ENCODE measurements at regions not wholly inside any gene's neighbourhood (a gene's known extent, or its start where the extent isn't known, plus 50 kb on each side); places are given as distances from the start of the nearest gene placed in this dataset.

- no peak for DNase-seq (ENCODE audit: low read depth in 3 of 3)
Observed at GRCh38 chr16:51666821-51667220, 515.8 kb upstream of the SALL1 start.

DNA sequence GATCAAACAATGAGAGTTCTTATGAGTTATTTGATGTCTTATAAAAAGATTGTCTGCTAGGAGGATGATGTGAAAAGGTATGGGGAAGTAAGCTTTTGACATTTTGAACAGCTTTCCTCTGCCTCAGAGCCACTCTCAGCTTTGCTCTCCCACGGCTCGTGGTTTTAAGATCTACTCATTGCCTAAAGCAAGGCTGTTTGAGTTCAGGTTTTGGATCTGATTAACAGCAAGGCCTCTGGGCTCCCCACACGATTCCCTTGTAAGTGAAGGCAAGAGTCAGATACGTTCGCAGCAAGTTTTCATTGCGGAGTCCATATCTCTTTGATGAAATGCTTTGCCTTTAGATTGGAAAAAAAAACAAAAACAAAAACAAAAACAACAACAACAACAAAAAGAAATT lies 515.0 kb upstream of the SALL1 start:
- DNase-seq (ENCODE audit: low read depth in 3 of 3): no peak

DNA sequence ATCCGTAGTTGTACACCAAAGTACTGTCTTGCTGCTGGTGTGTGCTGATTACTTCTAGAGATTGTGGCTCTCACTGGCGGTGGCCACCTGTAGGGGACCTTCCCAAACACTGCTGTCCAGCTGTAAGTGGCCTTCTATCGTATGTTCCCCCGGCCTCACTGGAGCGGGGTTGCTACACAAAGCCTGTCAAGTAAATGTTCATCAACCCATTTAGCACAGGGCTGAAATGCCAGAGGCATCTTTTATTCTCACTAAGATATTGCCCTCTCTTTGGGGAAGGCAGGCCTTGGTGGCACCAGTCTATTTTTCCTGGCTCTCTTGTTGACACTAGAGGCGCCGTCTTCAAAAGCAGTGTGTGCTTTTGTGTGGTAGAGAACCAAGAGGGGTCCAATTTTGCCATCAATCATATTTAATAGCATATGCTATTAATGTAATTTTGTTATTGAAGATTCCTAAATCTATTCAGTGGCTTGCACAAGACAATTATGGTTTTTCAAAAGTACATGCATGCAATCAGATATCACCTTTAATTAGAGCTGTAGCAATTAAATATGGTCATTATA lies 514.4 kb upstream of the SALL1 start:
- DNase-seq (ENCODE audit: low read depth in 3 of 3): no peak

DNA sequence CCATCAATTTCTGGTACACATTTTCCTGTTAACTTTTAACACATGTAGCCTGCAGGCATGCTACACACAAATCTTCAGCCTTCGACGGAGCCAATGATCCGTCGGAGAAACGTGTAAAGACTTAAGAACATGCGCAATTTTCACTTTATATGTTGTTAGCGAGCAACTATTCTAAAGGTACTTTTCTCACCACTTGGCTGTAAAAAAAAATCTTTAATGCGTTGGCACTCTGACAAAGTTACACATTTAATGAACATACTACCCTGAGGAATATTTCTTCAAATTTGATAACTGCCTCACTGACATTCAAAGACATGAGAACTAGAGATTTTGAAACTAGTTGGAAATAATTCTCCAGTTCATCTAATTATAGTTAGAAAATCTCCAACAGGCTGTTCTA lies 507.5 kb upstream of the SALL1 start:
- DNase-seq (ENCODE audit: low read depth in 3 of 3): no peak

DNA sequence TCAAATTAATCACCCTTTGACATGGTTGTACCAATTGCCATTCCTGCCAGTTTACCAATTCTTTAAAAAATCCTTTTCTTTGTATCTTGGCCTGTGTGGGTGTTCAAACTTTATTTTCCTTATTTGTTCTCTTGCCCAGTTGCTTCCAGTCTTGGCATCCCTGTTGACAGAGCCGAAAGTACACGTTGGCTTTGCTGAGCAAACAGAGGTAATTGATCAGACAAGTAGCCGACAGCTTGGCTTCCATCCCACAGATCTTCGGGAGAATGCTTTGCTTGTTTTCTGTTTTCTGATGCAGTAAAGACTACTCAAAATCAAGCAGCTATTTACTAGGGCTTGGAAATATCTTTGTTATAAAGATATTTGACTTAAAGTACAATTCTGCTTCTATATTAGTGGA lies 506.8 kb upstream of the SALL1 start:
- no peak for DNase-seq (ENCODE audit: low read depth in 3 of 3)

DNA sequence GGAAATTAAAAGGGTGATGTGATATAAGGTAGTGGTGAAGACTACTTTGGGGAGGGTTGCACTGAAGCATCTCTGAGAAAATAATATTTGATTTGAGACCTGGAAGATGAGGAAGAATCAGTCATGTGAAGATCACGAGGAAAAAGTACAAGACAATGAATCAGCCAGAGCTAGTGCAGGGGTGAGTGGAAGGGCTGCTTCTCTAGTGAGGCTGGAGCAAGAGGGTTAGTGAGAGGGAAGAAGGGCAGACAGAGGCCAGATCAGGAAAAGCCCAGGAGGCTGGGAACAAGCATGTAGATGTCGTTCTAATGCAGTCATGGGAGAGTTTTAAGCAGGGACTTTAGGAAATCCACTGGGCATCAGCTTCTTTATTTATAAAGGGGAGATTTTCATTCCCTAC lies 504.2 kb upstream of the SALL1 start:
- DNase-seq (ENCODE audit: low read depth in 3 of 3): no peak

GRCh38 chr16:51651061-51651466 lies 500.0 kb upstream of the SALL1 start:
- DNase-seq (ENCODE audit: low read depth in 3 of 3): no peak

- DNase-seq (ENCODE audit: low read depth in 3 of 3): no peak
Observed at GRCh38 chr16:51649631-51650030, 498.6 kb upstream of the SALL1 start.

GRCh38 chr16:51648526-51648925 lies 497.5 kb upstream of the SALL1 start:
- no peak for DNase-seq (ENCODE audit: low read depth in 3 of 3)

DNA sequence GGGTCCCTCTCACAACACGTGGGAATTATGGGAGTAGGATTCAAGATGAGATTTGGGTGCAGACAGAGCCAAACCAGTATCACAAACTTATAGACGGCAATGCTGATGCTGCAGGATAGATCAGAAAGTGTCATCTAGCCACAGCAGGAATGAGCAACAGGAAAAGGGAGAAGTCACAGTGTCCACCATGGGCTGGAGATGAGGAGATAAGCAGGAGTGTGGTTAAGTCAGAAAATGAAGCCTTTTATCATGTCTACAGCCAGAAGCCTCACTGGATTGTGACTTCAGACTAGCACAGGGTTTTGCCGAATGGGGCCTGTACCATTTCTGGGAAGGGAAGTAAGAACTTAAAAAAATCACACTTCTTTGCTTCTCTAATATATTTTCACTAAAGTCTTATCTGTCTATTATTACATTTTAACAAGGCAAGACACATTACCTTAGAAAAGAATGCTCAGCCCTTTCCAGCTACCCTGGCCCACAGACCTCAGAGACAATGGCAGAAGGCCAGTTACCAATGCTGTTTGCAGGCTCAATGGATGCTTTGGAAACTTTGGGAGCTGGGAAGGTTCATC lies 490.2 kb upstream of the SALL1 start:
- DNase-seq (ENCODE audit: low read depth in 3 of 3): no peak

GRCh38 chr16:51640196-51640595 lies 489.1 kb upstream of the SALL1 start:
- DNase-seq (ENCODE audit: low read depth in 3 of 3): no peak

DNA sequence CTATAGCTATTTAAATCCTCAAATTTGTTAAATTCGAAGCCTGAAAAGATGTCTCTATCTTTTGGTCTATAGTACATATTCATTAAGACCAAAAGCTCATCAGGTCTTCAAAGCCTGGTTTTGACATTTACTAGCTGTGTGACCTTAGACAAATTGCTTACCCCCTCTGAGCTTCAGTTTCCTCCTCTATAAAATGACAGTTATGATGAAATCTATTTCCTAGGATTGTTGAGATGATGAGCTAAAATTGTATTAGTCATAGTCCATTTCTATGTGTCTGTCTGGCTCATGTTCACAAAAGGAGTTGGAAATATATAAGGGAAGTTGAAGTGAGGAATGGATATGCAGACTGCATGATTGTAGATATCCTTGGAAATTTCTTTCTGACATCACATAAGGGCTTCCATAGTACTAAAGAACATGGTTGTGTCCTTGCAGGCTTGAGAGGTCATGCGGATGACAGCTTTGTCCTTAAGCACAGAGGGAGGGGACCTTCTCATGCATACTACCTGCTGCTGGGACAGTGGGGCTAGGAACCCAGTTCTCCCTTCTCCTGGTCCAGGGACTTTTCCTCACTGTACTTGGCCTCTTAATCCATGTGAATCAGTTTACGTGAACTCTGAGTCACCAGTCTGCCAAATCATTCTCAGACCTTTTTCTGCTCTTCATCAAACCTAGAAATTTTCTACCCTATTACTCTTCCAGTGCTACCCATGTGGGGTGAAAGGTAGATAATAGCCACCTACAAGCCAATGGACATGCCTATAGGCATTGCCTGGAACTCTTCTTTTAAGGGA lies 487.5 kb upstream of the SALL1 start:
- no peak for DNase-seq (ENCODE audit: low read depth in 3 of 3)

GRCh38 chr16:51637770-51638094 lies 486.7 kb upstream of the SALL1 start:
- DNase-seq (ENCODE audit: low read depth in 3 of 3): no peak

DNA sequence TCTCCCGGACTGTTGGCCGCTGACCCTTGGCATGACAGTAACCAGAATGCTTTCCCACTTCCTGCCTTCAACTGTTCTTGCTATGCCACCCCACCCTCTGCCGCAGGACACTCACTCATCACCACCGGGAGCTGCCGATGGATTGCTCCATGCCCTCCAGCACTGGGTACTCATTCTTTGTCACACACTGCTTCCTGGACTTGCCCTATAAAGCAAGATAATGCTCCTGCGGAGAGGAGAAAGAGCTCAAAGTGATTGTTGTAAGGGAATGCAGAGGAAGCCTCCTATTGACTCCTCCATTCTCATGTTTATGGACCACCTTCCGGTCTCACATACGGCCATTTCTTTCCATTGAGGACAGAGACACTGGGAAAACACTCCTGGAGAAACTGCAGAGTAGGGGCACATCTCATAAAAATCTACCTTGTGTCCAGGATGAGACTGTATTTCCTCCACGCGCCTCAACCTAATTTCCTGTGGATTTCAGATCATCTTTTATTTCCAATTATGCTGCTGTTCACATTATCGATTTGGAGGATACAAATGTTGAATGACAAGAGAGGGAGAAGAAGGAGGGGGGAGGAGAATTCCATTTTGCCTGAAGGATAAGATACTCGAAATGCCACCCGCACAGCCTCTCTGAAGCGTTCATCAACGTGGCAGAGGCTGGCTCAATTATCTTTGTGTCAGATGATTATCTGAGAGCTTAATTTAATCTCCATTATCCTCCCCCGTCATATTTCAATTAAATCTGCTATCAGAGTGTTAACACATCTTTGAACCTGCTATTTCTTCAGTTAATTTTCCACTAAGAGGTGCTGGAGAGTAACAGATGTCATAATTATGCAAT lies 486.1 kb upstream of the SALL1 start:
- DNase-seq (ENCODE audit: low read depth in 3 of 3): no peak

- no peak for DNase-seq (ENCODE audit: low read depth in 3 of 3)
Observed at GRCh38 chr16:51635181-51635580, 484.1 kb upstream of the SALL1 start.

GRCh38 chr16:51630076-51630475 lies 479.0 kb upstream of the SALL1 start:
- no peak for DNase-seq (ENCODE audit: low read depth in 3 of 3)

GRCh38 chr16:51629576-51629975 lies 478.5 kb upstream of the SALL1 start:
- DNase-seq (ENCODE audit: low read depth in 3 of 3): no peak

DNA sequence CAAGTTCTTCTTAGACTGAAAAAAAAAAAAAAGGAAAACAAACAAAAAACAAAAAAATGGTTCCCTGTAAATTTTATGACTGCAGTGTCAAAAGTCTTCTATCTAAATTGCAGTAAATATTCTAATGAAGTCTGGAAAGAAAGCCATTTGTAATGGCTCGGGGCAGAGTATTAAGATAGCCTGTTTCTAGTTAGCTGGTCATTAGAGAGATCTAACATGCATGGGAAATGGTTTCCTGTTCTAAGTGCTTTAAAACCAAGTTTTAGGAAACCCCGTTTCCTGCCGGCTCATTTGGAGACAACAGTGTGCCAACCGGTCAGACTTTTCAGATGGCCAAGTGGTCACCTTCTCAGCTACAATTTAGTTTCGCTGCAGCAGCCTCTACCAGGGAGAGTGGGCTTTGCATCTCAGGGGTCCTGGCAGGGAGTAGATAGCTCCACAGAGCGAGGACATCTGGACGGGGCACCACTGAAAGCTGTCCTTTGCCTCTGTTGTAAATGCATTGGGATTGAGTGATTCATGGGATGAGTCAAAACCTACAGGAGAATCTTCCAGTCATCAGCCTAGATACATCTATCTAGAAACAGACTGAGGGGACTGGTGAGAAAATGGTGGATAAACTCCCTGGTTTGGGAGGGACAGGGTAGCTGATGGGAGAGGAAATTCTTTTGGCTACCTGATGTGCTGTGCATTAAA lies 473.2 kb upstream of the SALL1 start:
- no peak for DNase-seq (ENCODE audit: low read depth in 3 of 3)

- no peak for DNase-seq (ENCODE audit: low read depth in 3 of 3)
Observed at GRCh38 chr16:51621610-51622009, 470.5 kb upstream of the SALL1 start.

- no peak for DNase-seq (ENCODE audit: low read depth in 3 of 3)
Observed at GRCh38 chr16:51615141-51615540, 464.1 kb upstream of the SALL1 start.

- no peak for DNase-seq (ENCODE audit: low read depth in 3 of 3)
Observed at GRCh38 chr16:51607201-51607651, 456.2 kb upstream of the SALL1 start.

- DNase-seq (ENCODE audit: low read depth in 3 of 3): no peak
Observed at GRCh38 chr16:51596247-51596646, 445.2 kb upstream of the SALL1 start.
